ENCODE measurements at regions not wholly inside any gene's neighbourhood (a gene's known extent, or its start where the extent isn't known, plus 50 kb on each side); places are given as distances from the start of the nearest gene placed in this dataset.

DNA sequence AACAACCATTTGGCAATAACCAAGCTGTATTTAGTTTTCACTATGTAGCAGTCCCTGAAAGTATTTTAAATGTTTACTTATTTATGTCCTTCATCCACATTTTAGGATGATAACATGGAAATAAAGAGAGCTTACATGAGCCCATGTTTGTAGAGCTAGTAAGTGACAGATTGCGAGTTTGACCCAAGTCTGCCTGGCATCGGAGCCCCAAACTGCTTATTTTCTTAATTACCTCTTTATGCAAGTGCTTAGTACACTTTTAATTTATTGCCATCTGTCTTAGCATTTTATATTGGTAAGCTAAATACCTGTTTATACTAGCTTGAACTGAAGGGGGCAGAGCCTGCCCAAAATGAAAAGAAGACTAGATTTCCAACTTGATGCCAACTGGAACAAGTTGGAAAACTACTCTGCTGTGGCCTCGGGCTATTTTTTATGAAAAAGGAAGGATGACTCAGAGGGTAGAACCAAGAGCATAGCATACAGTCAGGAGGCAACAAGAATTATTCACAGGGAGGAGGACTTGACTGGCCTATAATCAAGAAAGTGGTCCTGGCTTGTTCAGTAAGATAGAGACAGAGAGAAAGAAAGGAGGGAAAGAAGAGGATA lies 150.2 kb downstream of the NDFIP2 start:
- H3K36me3 ChIP-seq (ENCODE audit: insufficient read depth), result no peaks in the 10 kb centered on the region
- H3K27me3 Mint-ChIP-seq (ENCODE audit: insufficient read depth, low read depth, poor library complexity), result no peaks in the 10 kb centered on the region

DNA sequence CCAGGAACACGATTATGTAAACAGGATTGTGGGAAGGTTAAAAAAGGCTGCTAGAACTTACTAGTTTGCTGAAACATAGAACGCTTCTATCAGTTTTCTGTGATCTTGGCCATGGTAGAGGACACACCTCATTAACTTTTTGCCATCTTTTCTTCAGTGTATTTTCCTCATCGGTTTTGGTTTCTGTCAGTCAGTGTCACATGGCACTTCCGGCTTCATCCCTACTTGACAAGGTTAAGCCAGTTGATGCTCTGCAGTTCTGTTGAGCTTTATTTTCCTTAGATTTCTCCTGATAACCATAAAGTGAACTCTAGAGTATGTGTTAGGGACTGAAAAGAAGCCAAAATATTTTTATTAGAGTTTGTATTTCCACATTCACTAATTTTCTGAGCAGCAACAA lies 147.5 kb downstream of the NDFIP2 start:
- H3K27me3 Mint-ChIP-seq (ENCODE audit: insufficient read depth, low read depth, poor library complexity), result no peaks in the 10 kb centered on the region
- Histone ChIP-seq H3K4me3 (no peak overlapping the region), H4K20me1 (replicated peaks; ENCODE audit: insufficient read depth) (no peaks in the 10 kb centered on the region), H3K79me2 (replicated peaks; ENCODE audit: insufficient read depth) (no peaks in the 10 kb centered on the region), H3K36me3 (ENCODE audit: insufficient read depth) (no peaks in the 10 kb centered on the region), H3K27me3 (ENCODE audit: insufficient read depth) (no peaks in the 10 kb centered on the region), H3K4me1 (ENCODE audit: insufficient read depth) (no peaks in the 10 kb centered on the region), H3K9me2 (ENCODE audit: insufficient read depth) (peaks cover 14% of the 10 kb centered on the region; the same call in 1 of the 2 replicates), H3F3A (replicated peaks; ENCODE audit: low read depth) (no peaks in the 10 kb centered on the region), H3K27ac (ENCODE audit: low read depth) (no peak overlapping the region), H2AFZ (0 out of 2 replicates have a peak overlapping the region, but pooled peaks have one; percentile 13), H3K4me2 (no peak overlapping the region)
- no peaks in the 10 kb centered on the region for H3K36me3 Mint-ChIP-seq (ENCODE audit: low read depth)
- no peak overlapping the region for H3K27ac Mint-ChIP-seq
- no peak for ATAC-seq
- no peaks in the 10 kb centered on the region for H3K9me3 Mint-ChIP-seq
- no peak for DNase-seq (ENCODE audit: low spot score)
- no peak overlapping the region for H3K4me3 Mint-ChIP-seq
- peaks cover 2% of the 10 kb centered on the region; the same call in 1 of the 3 replicates for H3K4me1 Mint-ChIP-seq
- TF ChIP-seq NANOG (IDR thresholded peaks at IDR 0.05; ENCODE audit: borderline replicate concordance) (no peak), STAT1 (IDR thresholded peaks at IDR 0.05; ENCODE audit: unreplicated experiment) (no peak), EZH2 (IDR thresholded peaks at IDR 0.05; ENCODE audit: low read depth, unreplicated experiment) (no peak), CREB1 (CRISPR knock-in tag; IDR thresholded peaks at IDR 0.05; ENCODE audit: low read depth) (no peak), EZH2phosphoT487 (IDR thresholded peaks at IDR 0.05; ENCODE audit: unreplicated experiment) (no peak), ZNF331 (CRISPR knock-in tag; IDR thresholded peaks at IDR 0.05; ENCODE audit: low read depth) (no peak), POLR2AphosphoS5 (IDR thresholded peaks at IDR 0.05; ENCODE audit: low read depth) (no peak)
- TF ChIP-seq, protein P1, sequence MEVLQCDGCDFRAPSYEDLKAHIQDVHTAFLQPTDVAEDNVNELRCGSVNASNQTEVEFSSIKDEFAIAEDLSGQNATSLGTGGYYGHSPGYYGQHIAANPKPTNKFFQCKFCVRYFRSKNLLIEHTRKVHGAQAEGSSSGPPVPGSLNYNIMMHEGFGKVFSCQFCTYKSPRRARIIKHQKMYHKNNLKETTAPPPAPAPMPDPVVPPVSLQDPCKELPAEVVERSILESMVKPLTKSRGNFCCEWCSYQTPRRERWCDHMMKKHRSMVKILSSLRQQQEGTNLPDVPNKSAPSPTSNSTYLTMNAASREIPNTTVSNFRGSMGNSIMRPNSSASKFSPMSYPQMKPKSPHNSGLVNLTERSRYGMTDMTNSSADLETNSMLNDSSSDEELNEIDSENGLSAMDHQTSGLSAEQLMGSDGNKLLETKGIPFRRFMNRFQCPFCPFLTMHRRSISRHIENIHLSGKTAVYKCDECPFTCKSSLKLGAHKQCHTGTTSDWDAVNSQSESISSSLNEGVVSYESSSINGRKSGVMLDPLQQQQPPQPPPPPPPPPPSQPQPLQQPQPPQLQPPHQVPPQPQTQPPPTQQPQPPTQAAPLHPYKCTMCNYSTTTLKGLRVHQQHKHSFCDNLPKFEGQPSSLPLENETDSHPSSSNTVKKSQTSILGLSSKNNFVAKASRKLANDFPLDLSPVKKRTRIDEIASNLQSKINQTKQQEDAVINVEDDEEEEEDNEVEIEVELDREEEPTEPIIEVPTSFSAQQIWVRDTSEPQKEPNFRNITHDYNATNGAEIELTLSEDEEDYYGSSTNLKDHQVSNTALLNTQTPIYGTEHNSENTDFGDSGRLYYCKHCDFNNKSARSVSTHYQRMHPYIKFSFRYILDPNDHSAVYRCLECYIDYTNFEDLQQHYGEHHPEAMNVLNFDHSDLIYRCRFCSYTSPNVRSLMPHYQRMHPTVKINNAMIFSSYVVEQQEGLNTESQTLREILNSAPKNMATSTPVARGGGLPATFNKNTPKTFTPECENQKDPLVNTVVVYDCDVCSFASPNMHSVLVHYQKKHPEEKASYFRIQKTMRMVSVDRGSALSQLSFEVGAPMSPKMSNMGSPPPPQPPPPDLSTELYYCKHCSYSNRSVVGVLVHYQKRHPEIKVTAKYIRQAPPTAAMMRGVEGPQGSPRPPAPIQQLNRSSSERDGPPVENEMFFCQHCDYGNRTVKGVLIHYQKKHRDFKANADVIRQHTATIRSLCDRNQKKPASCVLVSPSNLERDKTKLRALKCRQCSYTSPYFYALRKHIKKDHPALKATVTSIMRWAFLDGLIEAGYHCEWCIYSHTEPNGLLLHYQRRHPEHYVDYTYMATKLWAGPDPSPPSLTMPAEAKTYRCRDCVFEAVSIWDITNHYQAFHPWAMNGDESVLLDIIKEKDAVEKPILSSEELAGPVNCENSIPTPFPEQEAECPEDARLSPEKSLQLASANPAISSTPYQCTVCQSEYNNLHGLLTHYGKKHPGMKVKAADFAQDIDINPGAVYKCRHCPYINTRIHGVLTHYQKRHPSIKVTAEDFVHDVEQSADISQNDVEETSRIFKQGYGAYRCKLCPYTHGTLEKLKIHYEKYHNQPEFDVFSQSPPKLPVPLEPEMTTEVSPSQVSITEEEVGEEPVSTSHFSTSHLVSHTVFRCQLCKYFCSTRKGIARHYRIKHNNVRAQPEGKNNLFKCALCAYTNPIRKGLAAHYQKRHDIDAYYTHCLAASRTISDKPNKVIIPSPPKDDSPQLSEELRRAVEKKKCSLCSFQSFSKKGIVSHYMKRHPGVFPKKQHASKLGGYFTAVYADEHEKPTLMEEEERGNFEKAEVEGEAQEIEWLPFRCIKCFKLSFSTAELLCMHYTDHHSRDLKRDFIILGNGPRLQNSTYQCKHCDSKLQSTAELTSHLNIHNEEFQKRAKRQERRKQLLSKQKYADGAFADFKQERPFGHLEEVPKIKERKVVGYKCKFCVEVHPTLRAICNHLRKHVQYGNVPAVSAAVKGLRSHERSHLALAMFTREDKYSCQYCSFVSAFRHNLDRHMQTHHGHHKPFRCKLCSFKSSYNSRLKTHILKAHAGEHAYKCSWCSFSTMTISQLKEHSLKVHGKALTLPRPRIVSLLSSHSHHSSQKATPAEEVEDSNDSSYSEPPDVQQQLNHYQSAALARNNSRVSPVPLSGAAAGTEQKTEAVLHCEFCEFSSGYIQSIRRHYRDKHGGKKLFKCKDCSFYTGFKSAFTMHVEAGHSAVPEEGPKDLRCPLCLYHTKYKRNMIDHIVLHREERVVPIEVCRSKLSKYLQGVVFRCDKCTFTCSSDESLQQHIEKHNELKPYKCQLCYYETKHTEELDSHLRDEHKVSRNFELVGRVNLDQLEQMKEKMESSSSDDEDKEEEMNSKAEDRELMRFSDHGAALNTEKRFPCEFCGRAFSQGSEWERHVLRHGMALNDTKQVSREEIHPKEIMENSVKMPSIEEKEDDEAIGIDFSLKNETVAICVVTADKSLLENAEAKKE (CRISPR knock-in tag; IDR thresholded peaks at IDR 0.05), result no peak
- TF ChIP-seq, protein P2, sequence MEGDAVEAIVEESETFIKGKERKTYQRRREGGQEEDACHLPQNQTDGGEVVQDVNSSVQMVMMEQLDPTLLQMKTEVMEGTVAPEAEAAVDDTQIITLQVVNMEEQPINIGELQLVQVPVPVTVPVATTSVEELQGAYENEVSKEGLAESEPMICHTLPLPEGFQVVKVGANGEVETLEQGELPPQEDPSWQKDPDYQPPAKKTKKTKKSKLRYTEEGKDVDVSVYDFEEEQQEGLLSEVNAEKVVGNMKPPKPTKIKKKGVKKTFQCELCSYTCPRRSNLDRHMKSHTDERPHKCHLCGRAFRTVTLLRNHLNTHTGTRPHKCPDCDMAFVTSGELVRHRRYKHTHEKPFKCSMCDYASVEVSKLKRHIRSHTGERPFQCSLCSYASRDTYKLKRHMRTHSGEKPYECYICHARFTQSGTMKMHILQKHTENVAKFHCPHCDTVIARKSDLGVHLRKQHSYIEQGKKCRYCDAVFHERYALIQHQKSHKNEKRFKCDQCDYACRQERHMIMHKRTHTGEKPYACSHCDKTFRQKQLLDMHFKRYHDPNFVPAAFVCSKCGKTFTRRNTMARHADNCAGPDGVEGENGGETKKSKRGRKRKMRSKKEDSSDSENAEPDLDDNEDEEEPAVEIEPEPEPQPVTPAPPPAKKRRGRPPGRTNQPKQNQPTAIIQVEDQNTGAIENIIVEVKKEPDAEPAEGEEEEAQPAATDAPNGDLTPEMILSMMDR (conservative IDR thresholded peaks at IDR 0.05; ENCODE audit: low read depth in 2 of 2), result no peak

More for the DNA sequence above, 150.2 kb downstream of the NDFIP2 start:
- no peak for TF ChIP-seq ZNF331 (CRISPR knock-in tag; IDR thresholded peaks at IDR 0.05; ENCODE audit: low read depth)
- TF ChIP-seq NANOG (IDR thresholded peaks at IDR 0.05; ENCODE audit: borderline replicate concordance), result no peak
- TF ChIP-seq, protein P2 (conservative IDR thresholded peaks at IDR 0.05; ENCODE audit: low read depth in 2 of 2), result peak; percentile 17 to 41; a peak in 2 of 4 replicates
- TF ChIP-seq ZNF114 (CRISPR knock-in tag; IDR thresholded peaks at IDR 0.05), result no peak
- no peaks in the 10 kb centered on the region for H3F3A ChIP-seq (replicated peaks; ENCODE audit: low read depth)
- no peaks in the 10 kb centered on the region for H4K20me1 ChIP-seq (replicated peaks; ENCODE audit: insufficient read depth)
- no peaks in the 10 kb centered on the region for H3K27me3 ChIP-seq (ENCODE audit: insufficient read depth)
- no peak overlapping the region for H3K4me3 ChIP-seq
- no peak overlapping the region for H3K4me3 Mint-ChIP-seq
- no peaks in the 10 kb centered on the region for H3K36me3 Mint-ChIP-seq (ENCODE audit: low read depth)
- no peak overlapping the region for H2AFZ ChIP-seq
- no peak overlapping the region for H3K27ac Mint-ChIP-seq
- no peak overlapping the region for H3K4me2 ChIP-seq
- H3K9me2 ChIP-seq (ENCODE audit: insufficient read depth), result 0 out of 2 replicates have a peak, but pooled peaks cover 4% of the 10 kb centered on the region
- no peak overlapping the region for H3K27ac ChIP-seq (ENCODE audit: low read depth)
- no peaks in the 10 kb centered on the region for H3K4me1 Mint-ChIP-seq
- no peaks in the 10 kb centered on the region for H3K79me2 ChIP-seq (replicated peaks; ENCODE audit: insufficient read depth)
- no peaks in the 10 kb centered on the region for H3K9me3 Mint-ChIP-seq
- no peaks in the 10 kb centered on the region for H3K4me1 ChIP-seq (ENCODE audit: insufficient read depth)
- ATAC-seq (no peak), DNase-seq (ENCODE audit: low spot score) (peak; percentile 12)

Measured in GM23338 (cell line).